GM12874 (cell line): ENCODE measurements at regions not wholly inside any gene's neighbourhood (a gene's known extent, or its start where the extent isn't known, plus 50 kb on each side); places are given as distances from the start of the nearest gene placed in this dataset.

ENCODE experiments used
- CTCF ChIP-seq: IDR thresholded peaks from 2 replicates; pipeline ENCODE4 v1.5.1; 2011; ENCODE audit warnings: low read depth, mild to moderate bottlenecking, control low read depth, low read length, moderate library complexity; ENCODE audit not compliant: insufficient read depth

DNA sequence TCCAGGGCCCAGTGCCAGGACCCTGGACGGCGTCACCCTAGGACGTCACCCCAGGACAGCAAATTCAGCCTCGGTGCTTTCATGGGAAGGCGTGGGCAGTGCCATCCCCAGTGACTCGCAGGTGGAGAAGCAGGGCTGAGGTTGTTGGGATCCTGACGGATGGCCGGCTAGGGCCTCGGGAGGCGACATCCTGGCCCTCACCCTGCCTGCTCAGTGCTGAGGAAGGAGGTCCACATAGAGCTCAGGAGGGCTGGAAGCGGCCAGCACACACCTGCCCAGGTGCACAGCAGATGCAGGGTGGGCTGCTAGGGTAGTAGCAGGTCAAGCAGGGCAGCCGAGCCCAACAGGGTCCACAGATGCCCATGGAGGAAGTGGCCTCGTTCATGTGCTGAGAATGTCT lies 482.0 kb upstream of the SALL3 start:
- no peak for TF ChIP-seq CTCF

- TF ChIP-seq CTCF = no peak
These were observed 480.0 kb upstream of the SALL3 start for GRCh38 chr18:78499586-78499985.

DNA sequence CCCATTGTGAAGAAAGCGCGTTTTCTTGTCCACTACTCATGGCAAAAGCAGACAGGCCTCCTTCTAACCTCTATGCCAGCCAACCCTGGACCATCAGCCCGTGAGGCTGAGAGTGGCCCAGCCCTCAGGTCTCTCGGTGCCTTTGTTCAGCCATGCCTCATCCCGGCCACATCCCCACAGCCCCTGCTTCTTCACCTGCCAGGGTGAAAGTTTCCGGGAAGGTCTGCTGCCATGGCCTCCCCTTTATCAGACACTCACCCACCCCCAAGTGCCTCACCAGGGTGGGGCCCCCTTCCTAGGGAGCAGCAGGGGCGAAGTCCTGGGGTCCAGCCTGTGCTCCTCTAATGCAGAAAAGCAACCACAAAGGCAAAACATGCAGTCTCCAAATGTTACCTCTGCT lies 478.4 kb upstream of the SALL3 start:
- TF ChIP-seq CTCF = no peak

- TF ChIP-seq CTCF = no peak
These were observed 476.5 kb upstream of the SALL3 start for GRCh38 chr18:78503129-78503528.

GRCh38 chr18:78505851-78506461 lies 473.7 kb upstream of the SALL3 start:
- TF ChIP-seq CTCF = no peak

- no peak for TF ChIP-seq CTCF
These were observed 472.4 kb upstream of the SALL3 start for GRCh38 chr18:78507217-78507616.

DNA sequence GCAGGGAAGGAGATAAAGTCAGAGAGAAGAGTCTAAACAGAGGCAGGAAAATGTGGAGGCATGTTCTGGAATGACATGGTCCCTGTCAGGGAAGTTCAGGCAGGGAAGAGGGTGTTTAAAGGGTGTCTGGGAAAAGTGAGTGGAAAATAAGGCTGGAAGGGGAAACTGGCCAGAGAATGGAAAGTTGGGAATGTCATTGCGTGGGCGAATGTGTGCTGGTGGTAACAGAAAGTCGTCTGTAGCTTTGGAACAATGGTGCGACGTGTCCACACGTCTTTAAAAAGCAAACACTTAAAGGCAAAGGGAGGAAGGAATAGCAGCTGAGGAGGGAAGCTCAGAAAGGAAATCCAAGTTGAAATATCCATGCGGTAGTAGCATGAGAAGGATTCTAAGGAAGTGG lies 469.5 kb upstream of the SALL3 start:
- no peak for TF ChIP-seq CTCF
